ENCODE measurements at regions not wholly inside any gene's neighbourhood (a gene's known extent, or its start where the extent isn't known, plus 50 kb on each side); places are given as distances from the start of the nearest gene placed in this dataset.

GRCh38 chr7:17687361-17687760 is 252.9 kb downstream of the SNX13 start:
- no peak overlapping the region for H3K4me3 ChIP-seq (ENCODE audit: low read length)
- CTCF ChIA-PET, result no interaction called here
- no peak overlapping the region for H3K4me2 ChIP-seq (ENCODE audit: low read length)
- H3K9me2 ChIP-seq (replicated peaks; ENCODE audit: low read length), result no peaks in the 10 kb centered on the region
- H3K27me3 ChIP-seq (ENCODE audit: low read length), result no peaks in the 10 kb centered on the region
- no TSS peak for BruUV-seq (replicated peaks)
- H3K9ac ChIP-seq (ENCODE audit: low read length), result no peak overlapping the region
- H4K20me1 ChIP-seq (ENCODE audit: low read length), result no peaks in the 10 kb centered on the region
- no peaks in the 10 kb centered on the region for H3F3A ChIP-seq (ENCODE audit: low read length, unreplicated experiment)
- TF ChIP-seq CTCF (conservative IDR thresholded peaks at IDR 0.05; ENCODE audit: low read depth, low read length), result no peak
- no peak for TF ChIP-seq EZH2 (IDR thresholded peaks at IDR 0.05; ENCODE audit: low read length, unreplicated experiment)
- TF ChIP-seq EZH2phosphoT487 (IDR thresholded peaks at IDR 0.05; ENCODE audit: borderline replicate concordance, low read length), result no peak
- H3K36me3 ChIP-seq (ENCODE audit: low read depth, low read length), result no peaks in the 10 kb centered on the region
- H3K4me1 ChIP-seq (ENCODE audit: insufficient read depth, low read length), result peaks cover 23% of the 10 kb centered on the region
- ATAC-seq (no peak), DNase-seq (no peak)
- POLR2A ChIA-PET (ENCODE audit: unreplicated experiment), result no interaction called here
- H3K79me2 ChIP-seq (ENCODE audit: low read length), result no peaks in the 10 kb centered on the region
- no peak overlapping the region for H2AFZ ChIP-seq (ENCODE audit: low read length)
- intact Hi-C loops (cut with micrococcal nuclease), result loop anchor here (10.0 kb wide), 1 partner anchor 357 kb away; no protein-coding TSS in a partner anchor
- no peak overlapping the region for H3K27ac ChIP-seq (ENCODE audit: low read length)
- H3K9me3 ChIP-seq (ENCODE audit: low read length), result no peaks in the 10 kb centered on the region

- Histone ChIP-seq H3K4me3 (ENCODE audit: low read length) (no peak overlapping the region), H3K4me1 (ENCODE audit: insufficient read depth, low read length) (peaks cover 5% of the 10 kb centered on the region), H3K79me2 (ENCODE audit: low read length) (no peaks in the 10 kb centered on the region), H3K9ac (ENCODE audit: low read length) (no peak overlapping the region), H4K20me1 (ENCODE audit: low read length) (no peaks in the 10 kb centered on the region), H2AFZ (ENCODE audit: low read length) (no peak overlapping the region), H3K9me2 (replicated peaks; ENCODE audit: low read length) (no peaks in the 10 kb centered on the region), H3K9me3 (ENCODE audit: low read length) (no peaks in the 10 kb centered on the region), H3K27ac (ENCODE audit: low read length) (no peak overlapping the region), H3K27me3 (ENCODE audit: low read length) (no peaks in the 10 kb centered on the region), H3F3A (ENCODE audit: low read length, unreplicated experiment) (no peaks in the 10 kb centered on the region), H3K36me3 (ENCODE audit: low read depth, low read length) (no peaks in the 10 kb centered on the region), H3K4me2 (ENCODE audit: low read length) (no peak overlapping the region)
- no peak for DNase-seq
- ChIA-PET POLR2A (ENCODE audit: unreplicated experiment) (no interaction called here), CTCF (no interaction called here)
- no TSS peak for BruUV-seq (replicated peaks)
- intact Hi-C loops (cut with micrococcal nuclease), result loop anchor here (10.0 kb wide), 1 partner anchor 355 kb away; no protein-coding TSS in a partner anchor
- no peak for TF ChIP-seq EZH2phosphoT487 (IDR thresholded peaks at IDR 0.05; ENCODE audit: borderline replicate concordance, low read length)
- ATAC-seq, result no peak
Measured at GRCh38 chr7:17689361-17689902, 250.9 kb downstream of the SNX13 start.

GRCh38 chr7:17690030-17690429 is 250.3 kb downstream of the SNX13 start:
- Histone ChIP-seq H2AFZ (ENCODE audit: low read length) (peak overlapping the region; percentile 53; the same call in 1 of the 2 replicates), H3K4me1 (ENCODE audit: insufficient read depth, low read length) (peaks cover 5% of the 10 kb centered on the region), H3K36me3 (ENCODE audit: low read depth, low read length) (no peaks in the 10 kb centered on the region), H3K79me2 (ENCODE audit: low read length) (no peaks in the 10 kb centered on the region), H3K27me3 (ENCODE audit: low read length) (no peaks in the 10 kb centered on the region), H3K4me2 (ENCODE audit: low read length) (no peak overlapping the region), H3K27ac (ENCODE audit: low read length) (no peak overlapping the region), H3K9ac (ENCODE audit: low read length) (no peak overlapping the region), H3F3A (ENCODE audit: low read length, unreplicated experiment) (no peaks in the 10 kb centered on the region), H3K9me2 (replicated peaks; ENCODE audit: low read length) (no peaks in the 10 kb centered on the region), H4K20me1 (ENCODE audit: low read length) (no peaks in the 10 kb centered on the region), H3K9me3 (ENCODE audit: low read length) (no peaks in the 10 kb centered on the region), H3K4me3 (ENCODE audit: low read length) (no peak overlapping the region)
- ATAC-seq (peak; percentile 66), DNase-seq (peak; percentile 61)
- CTCF ChIA-PET, result no interaction called here
- POLR2A ChIA-PET (ENCODE audit: unreplicated experiment), result no interaction called here
- intact Hi-C loops (cut with micrococcal nuclease), result no loop called here
- no TSS peak for BruUV-seq (replicated peaks)
- TF ChIP-seq EZH2phosphoT487 (IDR thresholded peaks at IDR 0.05; ENCODE audit: borderline replicate concordance, low read length) (no peak), CTCF (conservative IDR thresholded peaks at IDR 0.05; ENCODE audit: low read depth, low read length) (no peak), EZH2 (IDR thresholded peaks at IDR 0.05; ENCODE audit: low read length, unreplicated experiment) (no peak)

Measured in PC-3 (cell line).